ENCODE measurements at regions not wholly inside any gene's neighbourhood (a gene's known extent, or its start where the extent isn't known, plus 50 kb on each side); places are given as distances from the start of the nearest gene placed in this dataset.
A peak's percentile ranks its signal among the peaks of the same experiment; 100 is the strongest.

- H2BK20ac ChIP-seq (ENCODE audit: low read length) = no peak overlapping the region
- no peak for FAIRE-seq
- no peaks in the 10 kb centered on the region for H4K20me1 ChIP-seq (replicated peaks in 1 of 2; ENCODE audit: control insufficient read depth in 1 of 2, insufficient read depth in 2 of 2, low read length in 2 of 2)
- no peaks in the 10 kb centered on the region for H3K79me2 ChIP-seq (ENCODE audit: control insufficient read depth in 1 of 2, insufficient read depth in 2 of 2, low read length in 2 of 2)
- no peak overlapping the region for H3K23ac ChIP-seq (ENCODE audit: insufficient read length)
- no peak overlapping the region for H3K18ac ChIP-seq (ENCODE audit: extremely low read depth, low read length)
- H3K36me3 ChIP-seq (ENCODE audit: control insufficient read depth in 2 of 4, insufficient read depth in 4 of 4, low read length in 3 of 4) = no peaks in the 10 kb centered on the region
- no peak overlapping the region for H3K14ac ChIP-seq (ENCODE audit: insufficient read length)
- no peak overlapping the region for H3K27ac ChIP-seq (ENCODE audit: low read depth, low read length)
- no peak overlapping the region for H4K91ac ChIP-seq (replicated peaks; ENCODE audit: insufficient read length, low read length)
- H2BK5ac ChIP-seq (ENCODE audit: low read depth, low read length) = no peak overlapping the region
- H2AFZ ChIP-seq (ENCODE audit: low read length) = no peak overlapping the region
- H3K4me2 ChIP-seq (ENCODE audit: insufficient read depth in 1 of 2, low read depth in 2 of 2, low read length in 2 of 2) = no peak overlapping the region
- no peak overlapping the region for H2BK12ac ChIP-seq (ENCODE audit: low read depth, low read length)
- 91% methylated on average over 7 of the region's 7 CpGs; no CpG with 5 or more reads in 1 of the 2 experiments for WGBS, 2 experiments (ENCODE audit: extremely low coverage in 1 of 2, insufficient coverage in 1 of 2, insufficient read length in 1 of 2, insufficient replicate concordance in 2 of 2, low coverage in 1 of 2, low lambda C conversion rate in 2 of 2, missing lambda C conversion rate in 1 of 2)
- H4K5ac ChIP-seq (ENCODE audit: insufficient read length, low read depth, low read length) = no peak overlapping the region
- H3K9me3 ChIP-seq (ENCODE audit: insufficient read depth in 2 of 2, low read depth in 1 of 2, low read length in 1 of 2) = no peaks in the 10 kb centered on the region
- no peaks in the 10 kb centered on the region for H3K4me1 ChIP-seq (replicated peaks in 1 of 4; ENCODE audit: control insufficient read depth in 3 of 4, insufficient read depth in 4 of 4, low read length in 3 of 4)
- no peaks in the 10 kb centered on the region for H3K27me3 ChIP-seq (replicated peaks in 1 of 4; ENCODE audit: control insufficient read depth in 3 of 4, extremely low read depth in 1 of 4, insufficient read depth in 3 of 4, low read length in 3 of 4)
- no peak overlapping the region for H3K4me3 ChIP-seq (ENCODE audit: extremely low read depth in 1 of 4, insufficient read depth in 2 of 4, low read depth in 3 of 4, low read length in 4 of 4)
- H3K4ac ChIP-seq (replicated peaks; ENCODE audit: insufficient read length, low read depth, low read length) = no peak overlapping the region
- no peak overlapping the region for H2AK5ac ChIP-seq (ENCODE audit: low read depth, low read length)
- POLR2A ChIA-PET (ENCODE audit: partially characterized antibody) = no interaction called here
- CTCF ChIA-PET (ENCODE audit: partially characterized antibody) = no interaction called here
- no peak overlapping the region for H4K8ac ChIP-seq (ENCODE audit: extremely low read depth, insufficient read depth, low read length)
- H2BK15ac ChIP-seq (ENCODE audit: low read length) = no peak overlapping the region
- H3K9ac ChIP-seq (replicated peaks in 1 of 4; ENCODE audit: extremely low read depth in 1 of 4, low read depth in 3 of 4, low read length in 3 of 4) = no peak overlapping the region
- no peaks in the 10 kb centered on the region for H3K79me1 ChIP-seq (ENCODE audit: low read depth, low read length)
- no peak for DNase-seq (ENCODE audit: low read depth in 1 of 2, low spot score in 2 of 2)
- H3K56ac ChIP-seq (replicated peaks; ENCODE audit: insufficient read length, low read depth, low read length) = no peak overlapping the region
- TF ChIP-seq CTCF (IDR thresholded peaks at IDR 0.05; ENCODE audit: control extremely low read depth in 1 of 3, insufficient read depth in 1 of 3, low read depth in 1 of 3, low read length in 3 of 3) (no peak), RAD21 (IDR thresholded peaks at IDR 0.05 in 1 of 2, conservative IDR thresholded peaks at IDR 0.05 in 1 of 2; ENCODE audit: low read depth in 2 of 2, low read length in 2 of 2) (peak; percentile 23 to 31; a peak in 3 of 4 replicates)
- no peak overlapping the region for H2BK120ac ChIP-seq (replicated peaks; ENCODE audit: low read depth, low read length)
- no peaks in the 10 kb centered on the region for H3K23me2 ChIP-seq (ENCODE audit: low read depth, low read length)
Measured at GRCh38 chr11:82533628-82534327, 199.9 kb downstream of the FAM181B start.

Measured in H1 (cell line).